HK-2 (cell line): ENCODE measurements at regions not wholly inside any gene's neighbourhood (a gene's known extent, or its start where the extent isn't known, plus 50 kb on each side); places are given as distances from the start of the nearest gene placed in this dataset.

ENCODE experiments used
- DNase-seq: peaks from one replicate; pipeline ENCODE4 v3.0.0-alpha.2; 2018; ENCODE audit not compliant: unreplicated experiment

- DNase-seq, result no peak
Observed at GRCh38 chr5:40414922-40415321, 264.8 kb upstream of the PTGER4 start.

DNA sequence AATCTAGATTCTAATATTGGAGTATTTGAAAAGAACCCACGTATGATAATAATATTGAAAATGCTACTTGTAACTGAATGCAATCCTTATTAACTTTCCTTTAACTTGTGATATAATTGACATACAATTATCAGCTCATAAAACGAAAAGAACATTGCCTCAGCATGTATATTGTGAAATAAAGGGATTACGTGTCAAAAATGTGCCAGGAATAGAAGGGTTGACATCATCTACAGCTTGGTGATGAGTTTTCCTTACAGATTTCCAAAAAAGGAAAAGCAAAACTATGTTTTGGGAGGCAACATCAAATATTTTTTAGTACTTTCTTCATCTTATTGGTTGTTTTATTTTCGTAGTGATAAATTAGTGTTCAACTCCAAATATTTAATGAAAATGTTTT, 266.0 kb upstream of the PTGER4 start:
- no peak for DNase-seq

GRCh38 chr5:40412771-40413170, 266.9 kb upstream of the PTGER4 start:
- no peak for DNase-seq

DNA sequence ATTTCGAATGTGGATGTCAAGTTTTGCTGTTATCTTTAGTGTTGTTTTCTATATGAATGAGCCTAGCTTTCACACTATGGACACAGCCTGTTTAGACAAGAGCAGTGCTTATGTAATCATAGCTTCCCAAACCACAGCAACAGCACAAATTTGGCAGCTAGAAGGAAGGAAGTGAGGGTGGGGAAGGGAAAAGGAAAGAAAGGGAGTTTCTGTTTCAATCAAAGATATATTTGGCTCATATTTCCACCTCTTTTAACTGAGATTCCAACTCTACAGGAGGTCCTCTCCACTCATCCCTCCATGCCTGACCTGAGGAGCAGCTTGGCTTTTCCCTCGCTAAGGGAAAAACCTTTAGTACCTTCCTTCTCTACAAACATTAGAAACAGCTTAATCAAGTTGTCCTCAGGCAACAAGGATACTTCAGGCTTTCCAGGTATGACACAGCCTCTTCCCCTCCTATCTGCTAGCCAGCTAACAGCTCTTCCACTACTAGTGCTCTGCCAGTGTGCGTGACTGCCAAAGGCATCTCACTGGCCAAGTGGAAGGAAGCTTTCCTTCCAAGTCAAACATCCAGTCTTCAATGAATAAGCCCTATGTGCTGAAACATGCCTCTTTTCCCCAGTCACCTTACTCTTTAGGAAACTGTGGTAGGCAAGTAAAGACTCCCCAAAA, 268.6 kb upstream of the PTGER4 start:
- no peak for DNase-seq

DNA sequence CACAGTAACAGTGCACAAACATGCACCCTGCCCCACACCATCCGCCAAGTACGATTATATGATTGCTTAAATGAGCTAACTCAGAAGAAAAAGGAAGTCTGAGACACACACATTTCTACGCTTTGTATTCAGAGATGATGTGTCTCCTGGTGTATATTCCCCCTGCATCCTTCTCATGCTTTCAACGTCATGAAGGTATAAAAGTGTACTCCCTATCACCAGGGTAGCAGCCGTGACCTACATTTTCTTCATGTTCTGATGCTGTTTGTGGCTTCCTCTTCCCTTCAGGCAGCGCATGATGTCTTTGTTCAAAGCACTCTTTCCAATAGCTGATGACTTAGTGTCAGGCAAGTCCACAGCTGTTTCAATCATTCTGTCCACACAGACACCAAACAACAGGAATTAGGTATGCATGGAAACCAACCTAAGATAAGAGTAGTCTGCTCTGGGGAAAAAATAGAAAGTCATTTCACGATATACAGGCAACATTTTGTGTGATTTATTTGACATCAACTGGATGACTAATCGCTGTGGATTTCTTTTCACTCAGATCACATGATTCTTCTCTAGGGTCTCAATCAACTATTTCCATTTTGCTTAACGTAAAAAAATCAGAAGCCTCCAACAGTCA, 269.4 kb upstream of the PTGER4 start:
- DNase-seq, result no peak

DNA sequence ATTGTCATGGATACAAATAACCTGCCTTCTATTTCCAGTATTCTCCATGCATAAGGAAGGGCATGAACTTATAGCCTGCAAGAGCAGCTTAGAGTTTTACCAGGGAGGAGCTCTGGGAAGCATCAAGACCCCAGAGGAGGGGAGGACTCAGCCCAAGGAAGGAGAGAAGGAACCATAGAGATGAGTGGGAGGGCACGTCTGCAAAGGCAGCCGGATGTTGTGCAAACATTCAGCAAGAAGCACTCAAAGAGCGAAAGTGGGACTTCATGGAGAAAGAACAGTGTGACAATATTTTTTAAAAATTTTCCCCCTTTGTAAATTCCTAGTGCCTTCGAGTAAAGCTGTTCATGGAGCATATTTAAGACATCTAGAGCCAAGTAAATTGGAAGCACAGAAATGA, 270.1 kb upstream of the PTGER4 start:
- DNase-seq, result no peak

- DNase-seq, result no peak
Observed at GRCh38 chr5:40406741-40407211, 272.9 kb upstream of the PTGER4 start.

DNA sequence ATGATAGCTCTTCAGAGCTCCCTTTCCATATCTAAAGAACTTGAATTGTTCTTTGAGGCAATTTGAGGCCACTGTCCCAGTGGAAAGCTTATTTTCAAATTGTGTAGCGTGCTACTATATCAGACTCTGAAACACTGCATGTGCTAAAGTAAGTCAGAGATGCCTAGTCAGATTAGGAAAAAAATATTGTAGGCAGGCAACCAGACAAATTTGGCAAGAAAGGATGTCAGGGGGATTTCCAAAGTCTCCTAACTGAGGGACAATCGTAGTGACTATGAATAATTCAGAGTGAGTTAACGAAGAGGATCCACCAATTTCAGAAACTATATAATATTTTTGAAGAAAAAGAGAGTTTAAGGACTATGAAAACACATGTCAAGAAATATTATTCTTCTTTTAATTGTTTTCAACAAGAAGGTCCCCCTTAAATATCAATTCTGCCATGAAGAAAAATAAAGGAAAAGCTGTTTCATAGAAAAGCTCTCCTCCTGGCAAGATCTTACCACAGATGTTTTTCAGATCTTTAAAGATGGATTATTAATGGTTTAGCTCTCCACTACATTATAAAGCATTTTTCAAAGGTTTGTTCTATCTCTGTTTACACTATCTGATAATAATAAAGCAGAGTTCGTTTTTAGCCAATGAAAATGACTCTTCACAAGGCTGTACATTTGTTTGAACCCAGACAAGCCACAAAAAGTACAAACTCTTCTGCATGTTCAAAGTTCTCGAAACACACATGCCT, 273.5 kb upstream of the PTGER4 start:
- no peak for DNase-seq

GRCh38 chr5:40405230-40405629, 274.5 kb upstream of the PTGER4 start:
- no peak for DNase-seq

DNA sequence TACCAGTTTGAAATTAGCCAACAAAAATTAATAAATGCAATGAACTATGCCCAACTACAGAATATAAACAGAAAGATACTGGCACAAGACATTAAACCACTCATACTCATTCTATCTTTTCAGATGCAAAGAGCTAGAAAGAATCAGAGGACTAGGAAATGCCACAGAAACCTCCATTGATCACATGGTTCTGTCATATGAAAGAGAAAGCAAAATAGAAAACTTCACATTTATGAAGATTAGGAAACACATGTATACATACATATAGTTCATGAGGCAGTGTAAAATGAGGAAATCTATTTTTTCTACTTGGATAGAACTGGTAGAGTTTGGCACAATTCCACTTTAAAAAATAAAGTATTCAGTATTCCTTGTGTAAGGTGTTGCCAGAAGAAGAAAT, 275.1 kb upstream of the PTGER4 start:
- DNase-seq, result no peak

GRCh38 chr5:40402007-40402364, 277.7 kb upstream of the PTGER4 start:
- no peak for DNase-seq

- DNase-seq, result no peak
Observed at GRCh38 chr5:40401284-40402006, 278.3 kb upstream of the PTGER4 start.

GRCh38 chr5:40400245-40400644, 279.5 kb upstream of the PTGER4 start:
- DNase-seq, result no peak

DNA sequence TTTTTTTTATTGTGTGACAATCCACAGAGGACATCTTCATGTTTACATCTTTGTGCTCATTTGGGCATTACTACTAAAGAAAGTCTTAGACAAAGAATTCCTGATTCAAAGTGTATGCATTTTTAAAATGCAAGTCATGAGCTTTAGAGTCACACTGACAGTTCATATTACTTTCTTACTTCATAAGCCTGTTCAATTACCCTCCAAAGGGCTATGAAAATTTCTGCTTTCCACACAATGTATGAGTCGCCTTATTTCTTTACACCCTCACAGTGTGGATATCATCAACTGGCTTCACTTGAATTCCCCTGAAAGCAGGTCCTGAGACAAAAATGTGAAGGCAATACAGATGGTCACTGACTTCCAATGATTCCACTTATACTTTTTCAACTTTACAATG, 280.4 kb upstream of the PTGER4 start:
- no peak for DNase-seq

GRCh38 chr5:40397976-40398375, 281.7 kb upstream of the PTGER4 start:
- no peak for DNase-seq

DNA sequence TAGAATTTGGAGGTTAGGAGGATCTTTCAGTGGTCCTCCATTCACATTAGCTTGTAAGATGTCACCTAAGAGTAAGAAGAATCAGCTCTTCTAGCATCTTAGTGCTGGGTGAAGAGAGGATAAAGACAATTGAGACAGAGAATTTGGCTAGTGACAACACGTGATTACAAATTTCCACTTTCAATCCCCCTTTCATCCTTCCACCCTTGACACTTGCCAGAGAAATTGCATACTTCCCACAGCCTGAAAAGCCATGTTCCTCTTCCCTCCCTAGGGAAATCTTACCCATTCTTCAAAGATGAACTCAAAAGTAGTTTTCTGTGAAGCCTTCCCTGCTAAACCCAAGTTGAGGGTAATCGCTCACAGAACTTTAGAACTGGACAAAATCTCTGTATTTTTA, 282.6 kb upstream of the PTGER4 start:
- DNase-seq, result no peak

GRCh38 chr5:40396317-40396716, 283.4 kb upstream of the PTGER4 start:
- no peak for DNase-seq

- no peak for DNase-seq
Observed at GRCh38 chr5:40395251-40395650, 284.5 kb upstream of the PTGER4 start.

DNA sequence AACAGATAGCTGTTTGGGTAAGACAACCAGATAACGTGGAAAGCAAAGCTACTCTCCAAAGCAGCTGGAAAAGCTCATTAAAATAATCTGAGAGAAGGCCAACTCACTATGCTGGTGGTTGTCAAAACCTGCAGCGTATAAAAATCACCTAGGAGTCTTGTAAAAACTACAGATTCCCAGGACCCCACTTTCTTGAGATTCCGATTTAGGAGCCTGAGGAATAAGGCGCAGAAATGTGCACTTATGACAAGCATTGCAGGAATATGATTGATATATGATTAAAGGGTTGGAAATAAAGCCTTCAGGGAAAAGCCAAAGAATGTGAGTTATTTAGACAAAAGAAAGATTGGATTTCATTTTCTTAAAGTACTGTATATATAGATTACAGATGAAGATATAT, 285.0 kb upstream of the PTGER4 start:
- DNase-seq, result no peak

DNA sequence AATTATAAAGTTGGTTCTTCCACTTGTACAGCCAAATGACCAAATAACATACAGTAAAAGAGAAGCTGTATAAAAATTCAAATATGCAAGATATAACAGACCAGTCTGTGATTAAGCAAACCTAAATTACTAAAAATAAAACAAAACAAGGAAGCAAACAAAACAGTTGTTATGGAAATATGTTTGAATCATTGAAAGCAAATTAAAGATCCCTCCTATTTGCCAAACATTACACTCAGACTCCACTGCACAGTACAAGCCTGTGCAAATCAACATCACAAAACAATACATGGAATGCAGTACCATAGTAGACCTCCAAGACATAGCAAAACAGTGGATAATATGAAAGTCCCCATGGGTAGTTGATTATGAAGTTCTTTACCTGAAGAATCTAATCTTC, 288.1 kb upstream of the PTGER4 start:
- no peak for DNase-seq

DNA sequence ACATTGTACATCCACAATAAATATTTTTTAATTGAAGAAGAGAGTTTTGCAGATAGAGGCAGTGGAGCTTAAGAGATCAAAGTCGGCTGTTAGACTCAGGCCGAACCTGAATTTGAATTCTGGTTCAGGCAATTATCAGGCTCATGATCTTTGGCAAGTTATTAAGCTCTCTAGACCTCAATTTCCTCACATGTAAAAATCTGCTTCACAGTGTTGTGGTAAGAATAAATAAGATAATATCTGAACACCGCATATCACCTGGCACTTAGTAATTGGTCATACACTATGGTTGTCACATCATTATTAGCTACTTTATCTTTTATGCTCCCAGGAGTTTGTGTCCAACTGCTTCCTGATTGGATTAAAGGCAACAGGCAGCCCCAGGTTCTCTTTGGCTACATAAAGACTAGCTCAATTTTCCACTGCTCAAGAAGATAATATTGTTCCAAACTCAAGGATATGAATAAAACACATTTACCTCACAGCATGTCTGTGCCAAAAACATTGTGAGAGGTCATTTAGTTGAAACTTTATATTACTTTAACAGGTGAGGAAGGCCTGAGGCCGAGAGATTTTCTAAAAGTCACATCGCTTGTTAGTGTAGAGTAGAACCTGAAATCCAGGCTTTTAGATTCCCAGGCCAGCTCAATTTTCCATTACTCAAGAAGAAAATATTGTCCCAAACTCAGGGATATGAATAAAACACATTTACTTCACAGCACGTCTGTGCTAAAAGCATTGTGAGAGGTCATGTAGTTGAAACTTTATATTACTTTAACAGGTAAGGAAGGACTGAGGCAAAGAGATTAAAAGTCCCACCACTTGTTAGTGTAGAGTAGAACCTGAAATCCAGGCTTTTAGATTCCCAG, 289.2 kb upstream of the PTGER4 start:
- no peak for DNase-seq

DNA sequence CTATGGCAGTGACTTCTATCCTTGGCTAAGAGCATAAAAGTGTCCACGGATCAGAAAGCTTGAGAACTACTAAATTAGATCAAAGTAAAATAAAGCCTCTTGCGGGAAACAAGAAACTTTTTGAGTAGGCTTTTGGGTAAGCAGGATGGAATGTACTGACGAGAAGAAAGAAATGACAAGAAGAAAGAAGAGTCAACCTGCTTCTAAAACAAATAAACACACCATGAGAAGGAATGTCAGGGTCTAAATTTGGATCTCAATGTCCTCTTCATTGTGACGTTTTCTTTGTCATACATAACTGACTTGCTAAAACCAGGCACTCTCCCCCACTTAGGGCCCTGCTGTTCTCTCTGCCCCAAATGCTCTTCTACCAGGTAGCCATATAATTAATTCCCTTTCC, 290.1 kb upstream of the PTGER4 start:
- no peak for DNase-seq
